HG03442 (cell line): ENCODE measurements at regions not wholly inside any gene's neighbourhood (a gene's known extent, or its start where the extent isn't known, plus 50 kb on each side); places are given as distances from the start of the nearest gene placed in this dataset.

Experiments
- ATAC-seq: cut with Tn5 transposase; IDR thresholded peaks from one replicate; pipeline ENCODE4 v1.9.1; 2021; ENCODE audit warnings: mild to moderate bottlenecking, moderate library complexity; ENCODE audit not compliant: unreplicated experiment

GRCh38 chr2:199136242-199136641, 321.5 kb downstream of the SATB2 start:
- ATAC-seq, result no peak

DNA sequence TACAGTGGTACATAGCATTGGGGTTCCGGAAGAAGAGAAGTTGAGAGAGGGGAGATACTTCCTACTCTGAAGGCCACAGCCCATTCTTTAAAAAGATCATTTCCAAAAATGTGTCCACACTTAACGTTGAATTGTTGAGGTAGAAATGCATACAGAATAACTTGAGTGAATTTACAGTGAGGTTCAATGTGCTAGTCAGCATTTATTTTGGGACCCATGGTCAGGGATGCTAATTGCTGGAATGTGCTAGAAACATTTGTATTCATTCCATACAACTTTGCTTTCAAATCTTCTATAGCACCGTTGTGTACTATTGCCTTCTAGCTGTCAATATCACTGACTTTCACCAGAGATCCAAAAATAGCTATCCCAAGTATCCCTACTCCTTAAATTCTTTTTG, 325.9 kb downstream of the SATB2 start:
- ATAC-seq, result no peak

DNA sequence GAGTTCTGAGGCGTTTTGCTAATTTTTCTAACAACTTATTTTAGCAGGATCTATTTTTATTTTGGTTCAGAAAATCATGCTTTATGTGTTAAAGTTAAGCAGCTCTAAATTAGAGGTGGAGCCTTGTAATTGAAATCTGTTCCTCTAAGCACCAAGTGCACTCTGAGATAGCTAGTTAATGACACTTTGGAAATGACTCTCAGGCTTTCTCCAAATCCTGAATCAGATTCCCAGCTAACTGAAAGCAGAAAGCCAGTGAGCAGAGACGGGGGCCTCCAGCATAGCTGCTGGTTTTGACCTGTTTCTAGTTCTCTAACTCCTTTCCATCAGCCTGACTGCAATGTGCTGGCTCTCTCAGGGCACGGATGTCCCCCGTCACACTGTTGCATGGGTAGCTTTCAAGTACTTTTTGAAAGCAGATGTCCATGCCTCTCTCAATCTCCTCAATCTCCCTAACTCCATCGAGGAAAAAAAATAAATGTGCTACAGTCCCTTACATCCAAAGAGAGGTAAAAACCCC, 326.5 kb downstream of the SATB2 start:
- no peak for ATAC-seq

DNA sequence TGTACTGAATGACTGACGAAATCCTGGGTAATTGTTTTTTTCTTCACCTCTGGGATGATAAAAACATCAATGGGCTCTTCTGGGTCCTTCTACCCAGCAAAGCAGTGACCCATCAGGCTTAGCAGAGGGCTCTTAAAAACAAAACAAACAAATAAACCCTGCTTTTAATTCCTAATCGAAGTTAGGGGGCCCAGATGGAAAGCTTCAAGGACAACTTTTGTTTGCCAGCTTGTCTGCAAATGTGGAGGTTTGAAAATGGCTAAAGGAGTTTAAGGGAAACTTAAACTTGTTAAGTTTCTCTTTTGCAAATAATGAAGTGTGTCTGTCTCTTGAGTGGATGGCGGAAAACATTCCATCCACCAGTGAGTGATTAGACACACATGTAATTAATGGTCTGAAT, 327.2 kb downstream of the SATB2 start:
- ATAC-seq, result no peak

- ATAC-seq, result no peak
These were observed 329.1 kb downstream of the SATB2 start for GRCh38 chr2:199128476-199129229.

DNA sequence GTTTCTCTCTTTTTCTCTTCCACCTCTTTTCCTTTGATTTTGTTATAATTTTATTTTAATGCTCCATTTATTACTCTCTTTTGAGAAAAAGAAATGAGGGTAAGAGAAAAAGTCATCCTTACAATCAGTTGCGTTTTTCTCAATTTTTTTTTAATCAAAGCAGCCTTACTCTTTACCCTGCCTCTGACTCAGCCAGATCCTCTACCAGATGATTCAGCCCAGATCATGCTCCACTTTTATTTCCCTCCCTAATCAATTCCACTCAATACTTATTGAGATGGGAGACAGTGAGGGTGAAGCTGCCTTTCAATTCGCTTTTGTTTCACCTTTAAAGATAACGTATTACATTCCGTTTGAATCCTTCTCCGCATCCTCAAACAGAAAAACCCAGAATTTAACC, 337.9 kb downstream of the SATB2 start:
- no peak for ATAC-seq

- no peak for ATAC-seq
These were observed 339.0 kb downstream of the SATB2 start for GRCh38 chr2:199118673-199119112.

DNA sequence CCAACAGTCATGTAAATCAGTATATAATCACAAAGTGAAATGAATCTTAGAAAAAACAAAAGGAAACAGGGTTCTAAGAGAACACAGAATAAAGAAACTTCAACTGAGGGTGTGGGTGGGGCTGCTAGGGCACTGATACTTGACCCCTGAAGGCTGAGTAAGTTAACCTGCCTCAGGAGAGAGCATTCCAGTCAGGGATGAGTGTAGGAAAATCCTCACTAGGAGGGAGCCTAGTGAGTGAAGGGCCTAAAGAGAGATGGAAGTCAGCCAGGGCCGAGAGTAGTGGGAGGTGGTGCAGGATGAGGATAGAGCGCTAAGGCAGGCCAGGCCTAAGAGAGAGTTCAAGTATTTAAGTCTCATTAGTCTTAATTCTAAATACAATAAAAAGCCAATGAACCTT, 342.6 kb downstream of the SATB2 start:
- ATAC-seq, result no peak

DNA sequence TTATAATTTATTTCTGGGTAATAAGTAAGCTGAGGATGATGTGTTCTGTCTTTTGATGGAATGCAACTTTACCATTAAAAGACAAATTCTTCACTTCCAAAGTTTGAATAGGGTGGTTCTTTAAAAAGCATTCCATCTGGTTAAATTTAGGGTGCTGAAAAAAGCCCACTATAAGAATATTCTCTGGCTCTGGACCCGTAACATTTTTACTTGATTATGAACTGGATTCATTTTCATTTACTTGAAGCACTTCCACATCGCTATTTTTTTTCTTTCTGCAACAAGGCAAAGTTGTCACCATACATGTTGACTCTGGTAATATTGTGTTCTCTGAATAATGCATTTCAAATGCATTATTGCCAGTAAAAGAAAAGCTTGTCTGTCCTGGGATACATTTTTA, 344.6 kb downstream of the SATB2 start:
- no peak for ATAC-seq

- ATAC-seq, result no peak
These were observed 346.3 kb downstream of the SATB2 start for GRCh38 chr2:199111458-199111857.

GRCh38 chr2:199108056-199108455, 349.7 kb downstream of the SATB2 start:
- no peak for ATAC-seq

DNA sequence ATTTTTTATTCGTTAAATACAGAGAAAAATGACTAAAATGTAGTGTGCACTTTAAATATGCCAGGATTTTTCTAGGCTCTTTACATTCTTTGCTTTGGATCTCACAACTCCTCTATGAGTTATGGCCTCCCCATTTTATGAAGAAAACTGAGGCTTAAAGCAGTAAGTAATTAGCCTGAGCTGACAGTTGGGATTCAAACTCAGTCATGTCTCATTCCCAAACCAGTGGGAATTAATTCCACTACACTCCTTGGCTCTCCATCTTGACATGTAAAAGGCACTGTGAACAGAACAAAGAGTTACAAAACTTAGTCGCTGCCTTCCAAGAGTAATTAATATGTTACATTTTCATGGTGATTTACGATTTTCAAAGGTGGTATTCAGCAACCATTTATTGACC, 351.9 kb downstream of the SATB2 start:
- ATAC-seq, result no peak

GRCh38 chr2:199101487-199101886, 356.3 kb downstream of the SATB2 start:
- no peak for ATAC-seq

DNA sequence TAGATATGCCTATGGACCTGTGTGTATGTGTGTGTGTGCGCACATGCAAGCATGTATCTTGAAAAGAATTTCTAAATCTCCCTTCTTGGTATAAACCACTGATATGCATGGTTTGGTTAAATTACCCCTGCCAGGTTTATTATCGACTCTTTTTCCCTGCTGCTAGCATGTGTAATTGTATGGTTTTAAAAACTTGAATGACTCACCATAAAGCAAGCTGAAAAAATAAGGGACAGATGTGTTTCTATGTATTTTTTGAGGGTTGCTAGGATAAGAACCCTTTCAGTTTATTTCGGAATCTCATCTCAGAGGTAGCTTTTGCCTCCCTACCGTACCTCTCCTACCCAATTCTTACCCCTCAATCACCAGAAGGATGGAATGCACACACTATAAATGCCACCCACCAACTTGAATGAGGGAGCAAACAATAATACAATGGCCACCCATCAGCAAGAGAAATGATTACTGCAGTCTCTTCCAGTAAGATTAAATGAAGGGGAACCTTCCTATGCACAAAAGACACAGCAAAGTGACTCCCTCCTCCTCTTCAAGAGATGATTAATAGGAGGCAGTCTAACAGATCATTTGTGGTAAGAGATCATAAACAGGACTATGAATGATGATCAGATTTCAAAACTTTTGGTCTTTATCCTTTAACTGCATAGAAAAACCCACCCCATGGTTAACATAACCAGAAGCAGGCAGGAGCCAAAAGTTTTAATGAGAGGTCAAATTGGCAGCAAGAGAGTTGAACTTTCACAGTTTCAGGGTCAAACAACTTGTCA, 357.2 kb downstream of the SATB2 start:
- no peak for ATAC-seq

- no peak for ATAC-seq
These were observed 365.3 kb downstream of the SATB2 start for GRCh38 chr2:199092419-199092818.

DNA sequence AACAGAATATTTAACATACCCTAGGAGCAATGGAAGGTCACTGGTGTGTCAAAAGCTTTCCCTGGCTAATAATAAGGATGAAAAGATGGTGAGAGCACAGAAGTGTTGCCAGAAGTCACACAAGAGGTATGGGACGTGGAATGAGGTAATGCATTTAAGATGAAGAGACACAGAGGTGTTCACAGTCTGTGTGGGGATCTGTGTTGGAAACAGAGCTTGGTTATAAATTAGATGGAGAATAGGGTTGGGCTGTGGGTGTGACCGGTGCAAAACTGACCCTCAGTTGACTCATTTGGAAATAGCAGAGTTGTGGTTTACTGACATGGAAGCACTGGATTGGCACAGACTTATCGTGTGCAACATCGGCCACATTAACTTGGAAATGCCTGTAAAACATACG, 372.5 kb downstream of the SATB2 start:
- no peak for ATAC-seq

DNA sequence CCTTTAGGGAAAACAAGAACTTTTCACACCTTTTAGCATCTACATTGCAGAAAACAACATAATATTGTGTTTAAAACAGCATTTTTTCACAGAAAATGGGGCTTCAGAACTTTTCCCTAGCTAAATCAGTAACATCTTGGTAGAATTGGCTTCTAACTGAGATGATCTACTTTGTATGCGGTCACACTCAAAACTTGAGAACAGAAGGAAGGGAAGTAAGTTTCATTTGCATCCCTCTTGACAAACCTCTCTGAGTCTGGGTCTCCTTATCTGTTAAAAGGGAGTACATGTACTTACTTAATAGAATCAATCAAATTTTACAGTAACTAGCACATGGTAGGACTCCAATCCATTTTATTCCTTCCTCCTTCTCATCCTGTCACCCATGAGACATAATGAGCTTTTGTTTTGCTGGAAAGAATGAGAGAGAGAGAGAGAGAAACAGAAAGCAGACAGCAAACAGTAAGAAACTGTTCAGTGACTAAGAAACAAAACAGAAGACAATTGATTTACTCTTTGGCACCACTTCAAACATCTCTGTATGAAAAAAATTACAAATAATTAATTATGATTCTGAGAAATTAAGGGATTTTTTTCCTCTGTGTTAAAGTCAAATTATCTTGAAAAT, 387.3 kb downstream of the SATB2 start:
- no peak for ATAC-seq

GRCh38 chr2:199064201-199064600, 393.5 kb downstream of the SATB2 start:
- no peak for ATAC-seq

DNA sequence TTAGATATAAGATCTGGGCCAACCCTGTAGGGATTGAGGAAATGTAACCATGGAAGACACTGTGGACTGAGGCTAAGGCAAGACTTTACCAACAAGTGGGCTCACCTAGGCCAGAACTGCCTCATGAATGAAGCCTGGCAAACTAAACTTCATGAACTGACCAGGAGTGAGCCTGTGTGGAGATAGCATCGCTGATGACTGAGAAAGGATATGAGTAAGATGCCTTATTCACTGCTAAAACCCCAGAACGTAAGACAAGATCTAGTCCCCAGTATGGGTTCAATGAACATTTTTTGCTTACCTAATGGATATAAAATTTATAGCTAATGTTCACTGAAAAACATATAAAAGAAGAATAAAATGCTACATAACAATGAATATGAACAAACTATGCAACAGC, 399.8 kb downstream of the SATB2 start:
- no peak for ATAC-seq

DNA sequence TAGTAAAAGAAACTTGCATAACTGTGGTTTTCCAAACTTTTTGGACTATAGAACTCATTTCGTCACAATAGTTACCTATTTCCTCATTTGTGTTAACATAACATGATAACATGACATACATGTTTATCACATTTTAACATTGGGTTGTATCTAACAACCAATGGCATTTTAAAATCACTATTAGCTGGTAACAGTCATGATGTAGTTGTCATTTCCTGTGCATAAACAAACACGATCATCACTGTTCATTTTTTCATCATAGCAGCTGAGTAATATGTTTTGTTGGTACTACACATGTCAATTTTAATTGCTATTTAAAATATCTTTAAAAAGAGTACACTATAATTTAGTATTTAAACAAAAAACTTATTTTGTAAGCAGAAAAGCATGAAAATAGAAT, 402.4 kb downstream of the SATB2 start:
- ATAC-seq, result no peak

- no peak for ATAC-seq
These were observed 414.9 kb downstream of the SATB2 start for GRCh38 chr2:199042660-199043379.
